HG03439 (cell line): ENCODE measurements at regions not wholly inside any gene's neighbourhood (a gene's known extent, or its start where the extent isn't known, plus 50 kb on each side); places are given as distances from the start of the nearest gene placed in this dataset.
"Not testable (repeated sequence)": the region's sequence is repeated elsewhere in the genome, so short reads cannot be mapped to it uniquely, and the experiment has no call there.

Source experiments
- ATAC-seq: cut with Tn5 transposase; IDR thresholded peaks from one replicate; pipeline ENCODE4 v1.9.1; 2021; ENCODE audit warnings: mild to moderate bottlenecking, moderate library complexity; ENCODE audit not compliant: unreplicated experiment

DNA sequence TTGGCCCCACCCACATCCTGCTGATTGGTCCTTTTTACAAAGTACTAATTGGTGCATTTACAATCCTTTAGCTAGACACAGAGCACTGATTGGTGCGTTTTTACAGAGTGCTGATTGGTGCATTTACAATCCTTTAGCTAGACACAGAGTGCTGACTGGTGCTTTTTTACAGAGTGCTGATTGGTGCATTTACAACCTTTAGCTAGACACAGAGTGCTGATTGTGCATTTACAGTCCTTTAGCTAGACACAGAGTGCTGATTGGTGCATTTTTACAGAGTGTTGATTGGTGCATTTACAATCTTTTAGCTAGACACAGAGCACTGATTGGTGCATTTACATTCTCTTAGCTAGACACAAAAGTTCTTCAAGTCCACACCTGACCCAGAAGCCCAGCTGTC is 144.2 kb upstream of the XIRP2 start:
- not testable (repeated sequence) for ATAC-seq

- not testable (repeated sequence) for ATAC-seq
These were observed 144.8 kb upstream of the XIRP2 start for GRCh38 chr2:166743482-166743881.

GRCh38 chr2:166727095-166727494 is 161.2 kb upstream of the XIRP2 start:
- peak; percentile 97 for ATAC-seq

DNA sequence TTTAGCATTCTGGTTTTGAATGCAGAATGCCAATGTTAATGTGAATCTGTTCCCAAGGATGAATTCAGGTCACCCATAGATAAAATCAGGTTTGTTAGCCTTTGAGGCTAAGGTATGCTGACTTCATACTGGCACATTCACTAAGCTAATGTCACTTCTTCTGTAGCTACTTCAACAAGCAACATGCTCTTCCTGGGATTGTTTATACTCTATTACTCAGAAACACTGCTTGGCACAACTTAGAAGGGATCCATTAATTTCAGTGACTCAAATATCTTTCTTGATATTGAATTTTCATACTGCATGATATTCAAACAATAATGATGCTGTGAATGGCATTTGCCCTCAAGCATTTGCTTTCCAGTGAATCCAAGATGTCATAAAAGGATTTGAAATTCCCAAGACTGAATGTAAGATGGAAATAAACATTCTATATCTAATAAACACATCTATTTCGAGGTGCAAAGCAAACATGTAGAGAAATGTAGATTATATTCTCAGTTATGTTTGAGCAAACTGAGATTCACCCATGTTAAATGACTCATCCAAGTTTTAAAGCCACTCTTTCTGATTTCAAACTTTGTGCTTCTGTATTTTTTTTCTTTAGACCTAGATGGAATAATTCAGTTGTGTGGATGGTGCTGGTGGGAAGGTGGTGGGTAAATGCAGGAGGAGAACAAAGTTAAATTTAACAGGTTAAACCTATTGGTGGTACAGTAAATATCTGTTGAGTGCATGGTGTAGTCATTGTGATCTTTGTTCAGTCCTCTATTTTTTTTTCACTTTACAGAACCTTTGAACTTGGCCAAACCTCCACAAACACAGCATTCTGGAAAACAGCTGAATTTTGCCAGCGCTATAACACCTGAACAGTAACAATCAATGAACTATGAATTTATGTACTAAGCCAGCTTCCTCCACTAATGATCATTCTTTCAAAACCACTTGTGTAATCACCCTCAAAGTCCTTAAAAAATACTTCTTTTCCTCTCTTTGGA is 162.1 kb upstream of the XIRP2 start:
- ATAC-seq: no peak

GRCh38 chr2:166716968-166717367 is 171.3 kb upstream of the XIRP2 start:
- no peak for ATAC-seq

- no peak for ATAC-seq
These were observed 188.2 kb upstream of the XIRP2 start for GRCh38 chr2:166700079-166700478.

- ATAC-seq: no peak
These were observed 193.1 kb upstream of the XIRP2 start for GRCh38 chr2:166695154-166695553.

DNA sequence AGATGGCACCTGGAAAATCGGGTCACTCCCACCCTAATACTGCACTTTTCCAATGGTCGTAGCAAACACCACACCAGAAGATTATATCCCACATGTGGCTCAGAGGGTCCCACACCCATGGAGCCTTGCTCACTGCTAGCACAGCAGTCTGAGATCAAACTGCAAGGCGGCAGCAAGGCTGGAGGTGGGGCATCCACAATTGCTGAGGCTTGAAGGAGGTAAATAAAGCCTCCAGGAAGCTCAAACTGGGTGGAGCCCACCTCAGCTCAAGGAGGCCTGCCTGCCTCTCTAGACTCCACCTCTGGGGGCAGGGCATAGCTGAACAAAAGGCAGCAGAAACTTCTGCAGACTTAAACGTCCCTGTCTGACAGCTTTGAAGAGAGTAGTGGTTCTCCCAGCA is 192.0 kb upstream of the SCN7A start:
- ATAC-seq: not testable (repeated sequence)

GRCh38 chr2:166677996-166678395 is 183.9 kb upstream of the SCN7A start:
- ATAC-seq: no peak

DNA sequence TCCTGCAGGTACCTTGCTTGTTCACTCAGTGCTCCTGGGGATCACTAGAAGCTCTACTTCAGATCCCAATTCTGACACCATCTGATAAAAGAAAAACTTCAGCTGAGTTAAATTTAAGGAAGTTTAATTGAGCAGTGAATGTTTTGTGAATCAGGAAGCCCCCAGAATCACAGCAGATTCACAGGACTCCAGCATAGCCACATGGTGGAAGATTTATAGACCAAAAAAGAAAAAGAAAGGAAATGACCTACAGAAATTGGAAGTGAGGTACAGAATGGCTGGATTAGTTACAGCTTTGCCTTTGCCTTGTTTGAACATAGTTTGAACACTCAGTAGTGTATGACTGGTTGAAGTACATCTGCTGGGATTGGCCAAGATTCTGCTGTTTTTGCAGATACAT is 182.7 kb upstream of the SCN7A start:
- no peak for ATAC-seq

DNA sequence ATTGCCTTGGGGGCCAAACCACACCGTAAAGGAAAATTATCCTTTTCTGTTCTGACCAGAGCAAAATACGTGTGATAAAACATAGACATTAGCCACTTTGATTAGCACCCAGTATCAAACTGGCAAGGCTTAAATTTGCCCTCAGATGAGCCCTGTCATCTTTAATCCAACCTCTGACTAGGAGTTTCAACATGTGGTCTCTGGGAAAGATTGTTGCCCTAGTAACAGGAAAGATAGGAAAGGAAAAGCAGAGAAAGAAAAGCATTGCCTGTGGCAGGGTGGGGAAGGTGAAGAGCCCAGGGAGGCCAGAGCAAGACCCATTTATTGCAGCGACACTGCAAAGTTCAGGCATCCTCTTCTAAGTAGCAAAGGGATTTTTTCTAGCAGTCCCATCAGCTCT is 181.5 kb upstream of the SCN7A start:
- ATAC-seq: no peak

GRCh38 chr2:166673986-166674385 is 179.9 kb upstream of the SCN7A start:
- ATAC-seq: no peak

DNA sequence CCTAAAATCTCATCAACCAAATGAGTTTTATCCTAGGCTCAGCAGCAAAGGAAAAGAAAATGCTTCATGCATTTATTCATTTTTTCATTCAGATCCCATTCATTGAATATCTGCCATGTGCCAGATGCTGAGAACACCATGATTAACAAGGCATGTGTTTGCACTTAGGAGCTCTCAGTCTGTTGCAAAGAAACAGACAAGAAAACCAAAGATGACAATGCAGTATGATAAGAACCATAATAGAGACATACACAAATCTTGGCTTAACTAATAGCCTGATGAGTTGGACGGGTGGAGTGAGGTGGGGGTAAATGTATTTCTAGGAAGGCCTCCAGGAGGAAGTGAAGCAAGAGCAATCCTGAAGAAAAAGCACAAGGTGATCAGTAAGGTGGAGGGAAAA is 177.8 kb upstream of the SCN7A start:
- ATAC-seq: no peak

DNA sequence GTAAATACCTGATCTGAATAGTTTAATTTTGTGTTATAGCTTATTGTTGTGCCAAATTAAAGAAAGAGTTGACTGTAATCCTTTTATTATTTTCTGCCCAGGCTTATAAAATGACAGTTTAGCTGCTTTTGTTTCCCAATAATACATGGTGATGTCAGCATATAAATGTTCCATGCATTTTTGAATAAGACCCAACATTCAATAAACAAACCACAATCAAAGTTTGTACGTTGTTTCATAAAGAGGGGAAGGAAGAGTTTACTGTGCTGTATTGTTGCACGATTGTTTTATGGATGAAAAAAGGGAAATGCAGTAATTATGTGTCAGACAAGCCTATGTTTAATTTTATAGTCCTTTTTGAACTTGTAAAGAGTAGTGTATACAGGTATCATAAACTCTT is 177.2 kb upstream of the SCN7A start:
- ATAC-seq: no peak

- ATAC-seq: no peak
These were observed 172.2 kb upstream of the SCN7A start for GRCh38 chr2:166665991-166666940.

DNA sequence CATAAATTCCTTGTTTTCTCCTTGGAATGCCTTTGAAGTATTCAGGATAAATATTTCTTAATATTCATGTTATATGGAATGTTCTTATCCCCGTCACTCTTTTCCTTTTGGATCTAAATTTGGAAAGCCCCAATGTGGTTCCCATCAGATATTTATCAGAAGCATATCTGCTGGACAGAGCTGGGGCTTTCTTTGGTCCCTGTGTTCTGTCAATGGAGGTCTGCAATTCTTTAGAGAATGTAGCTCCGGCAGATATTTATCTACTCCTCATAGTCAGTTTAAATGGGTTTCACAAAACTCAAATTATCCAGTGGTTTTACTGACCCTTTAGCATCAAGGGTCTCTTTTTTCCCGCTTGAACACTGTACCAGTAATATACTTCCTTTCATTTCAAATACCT is 167.8 kb upstream of the SCN7A start:
- ATAC-seq: no peak

- no peak for ATAC-seq
These were observed 167.3 kb upstream of the SCN7A start for GRCh38 chr2:166661391-166661790.

DNA sequence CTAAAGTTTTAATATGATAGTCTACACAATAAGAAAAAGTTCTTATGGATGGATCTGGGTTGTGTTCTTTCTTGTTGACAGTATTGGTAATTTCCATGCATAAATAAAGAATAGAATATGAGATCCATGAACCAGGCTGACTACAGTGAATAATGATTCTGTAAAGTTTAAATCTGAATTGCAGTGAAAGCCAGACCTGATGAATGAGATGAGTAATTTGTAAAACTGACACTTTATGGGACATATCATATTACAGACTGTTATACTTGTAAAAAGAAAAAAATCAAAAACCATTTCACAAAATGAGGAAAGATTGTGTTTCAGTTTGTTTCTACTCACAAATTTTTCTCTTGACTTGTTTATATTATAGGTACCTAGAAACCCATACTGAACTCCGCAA is 164.9 kb upstream of the SCN7A start:
- ATAC-seq: no peak

DNA sequence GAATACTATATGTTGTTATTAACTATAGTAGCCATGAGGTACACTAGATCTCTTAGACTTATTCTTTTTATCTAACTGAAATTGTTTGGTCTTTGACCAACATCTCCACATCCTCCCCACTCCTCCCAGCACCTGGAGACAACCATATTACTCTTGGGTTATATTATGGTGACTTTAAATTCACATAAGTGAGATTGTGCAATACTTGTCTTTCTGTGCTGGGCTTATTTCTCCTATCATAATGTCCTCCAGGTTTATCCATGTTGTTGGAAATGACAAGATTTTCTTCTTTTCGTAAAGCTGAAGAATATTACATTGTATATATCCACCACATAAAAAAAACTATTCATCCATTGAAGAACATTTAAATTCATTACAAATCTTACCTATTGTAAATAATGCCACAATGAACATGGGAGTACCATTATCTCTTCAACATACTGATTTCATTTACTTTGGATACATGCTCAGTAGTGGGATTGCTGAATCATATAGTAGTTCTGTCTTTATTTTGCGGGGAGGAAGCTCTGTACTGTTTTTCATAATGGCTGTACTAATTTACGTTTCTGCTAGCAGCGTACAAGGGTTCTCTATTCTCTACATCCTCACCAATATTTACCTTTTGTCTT is 159.2 kb upstream of the SCN7A start:
- ATAC-seq: no peak

DNA sequence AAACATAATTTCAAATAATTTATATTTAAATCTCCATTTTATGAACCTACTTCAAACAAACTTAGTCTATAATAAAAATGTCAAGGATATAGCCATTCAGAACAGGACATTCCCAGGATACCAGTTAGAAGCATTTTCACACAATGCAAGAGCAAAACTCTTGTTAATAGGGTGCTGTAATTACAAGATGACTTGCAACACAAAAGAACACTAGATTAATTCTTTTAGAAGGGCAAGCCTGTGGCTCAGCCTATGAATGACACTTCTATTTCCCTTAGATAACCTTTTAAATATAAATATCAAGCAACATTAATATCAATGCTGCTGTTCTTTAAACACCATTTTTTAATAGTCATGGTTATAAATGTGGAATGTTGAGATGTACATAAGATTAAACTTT is 157.9 kb upstream of the SCN7A start:
- no peak for ATAC-seq

- no peak for ATAC-seq
These were observed 157.1 kb upstream of the SCN7A start for GRCh38 chr2:166651080-166651675.
